Astrocyte of the cerebellum (primary cell): ENCODE measurements at regions not wholly inside any gene's neighbourhood (a gene's known extent, or its start where the extent isn't known, plus 50 kb on each side); places are given as distances from the start of the nearest gene placed in this dataset.
"Not testable (repeated sequence)": the region's sequence is repeated elsewhere in the genome, so short reads cannot be mapped to it uniquely, and the experiment has no call there.

Experiments used
- DNase-seq: peaks from one replicate; pipeline ENCODE4 v3.0.0-alpha.2; 2011; ENCODE audit warnings: low read depth
- H3K4me3 ChIP-seq: 2 replicates; pipeline ENCODE4 v1.5.1; 2011; ENCODE audit warnings: mild to moderate bottlenecking, low read depth, low read length, moderate library complexity
- CTCF ChIP-seq: IDR thresholded peaks from 2 replicates; pipeline ENCODE4 v1.5.1; 2012; ENCODE audit warnings: low read length, low read depth, moderate library complexity, mild to moderate bottlenecking; ENCODE audit errors: missing control alignments
- in situ Hi-C: cut with HindIII; loops from 2 replicates; pipeline ENCODE4 v1.10.0; 2017; ENCODE audit warnings: low sequenced_read_pairs

- DNase-seq: no peak
- no peak for TF ChIP-seq CTCF
- no peak overlapping the region for H3K4me3 ChIP-seq
- in situ Hi-C loops: no loop called here
Observed at GRCh38 chr2:8505311-8505920, 176.4 kb upstream of the ID2 start.

- TF ChIP-seq CTCF: no peak
- in situ Hi-C loops: no loop called here
- no peak for DNase-seq
- H3K4me3 ChIP-seq: no peak overlapping the region
Observed at GRCh38 chr2:8506746-8507145, 175.1 kb upstream of the ID2 start.

- no peak for DNase-seq
- H3K4me3 ChIP-seq: no peak overlapping the region
- TF ChIP-seq CTCF: no peak
- in situ Hi-C loops: no loop called here
Observed at GRCh38 chr2:8508766-8509165, 173.1 kb upstream of the ID2 start.

- in situ Hi-C loops: no loop called here
- TF ChIP-seq CTCF: no peak
- no peak overlapping the region for H3K4me3 ChIP-seq
- DNase-seq: no peak
Observed at GRCh38 chr2:8509621-8510020, 172.2 kb upstream of the ID2 start.

GRCh38 chr2:8510055-8510454, 171.8 kb upstream of the ID2 start:
- in situ Hi-C loops, H3K4me3 ChIP-seq, DNase-seq: not testable (repeated sequence)

GRCh38 chr2:8510519-8510918, 171.3 kb upstream of the ID2 start:
- H3K4me3 ChIP-seq: no peak overlapping the region
- no peak for TF ChIP-seq CTCF
- DNase-seq: no peak
- in situ Hi-C loops: no loop called here

GRCh38 chr2:8511868-8512612, 169.8 kb upstream of the ID2 start:
- TF ChIP-seq CTCF: no peak
- no peak overlapping the region for H3K4me3 ChIP-seq
- peak; percentile 42 for DNase-seq
- in situ Hi-C loops: no loop called here
